Testis (tissue), 2 donors: ENCODE measurements at regions not wholly inside any gene's neighbourhood (a gene's known extent, or its start where the extent isn't known, plus 50 kb on each side); places are given as distances from the start of the nearest gene placed in this dataset.

Experiments used
- CTCF ChIP-seq, 3 experiments: fragments of 450-650 bp in 2 of 3; fragments of 200-600 bp in 1 of 3; sonication (generic) in 1 of 3; IDR thresholded peaks; one replicate each; pipeline ENCODE4 v1.5.1; 2016 to 2019; ENCODE audit warnings: antibody characterized with exemption in 3 of 3, mild to moderate bottlenecking in 2 of 3, moderate library complexity in 1 of 3
- POLR2A ChIP-seq: fragments of 450-650 bp; IDR thresholded peaks from one replicate; pipeline ENCODE4 v1.6.1; 2017; ENCODE audit warnings: antibody characterized with exemption, mild to moderate bottlenecking, moderate library complexity

- TF ChIP-seq CTCF (IDR thresholded peaks at IDR 0.05) (no peak), POLR2A (no peak)
These were observed 199.0 kb downstream of the ENGASE start for GRCh38 chr17:79273660-79274059.
